NCI-H2196 treated with DMSO at 0.1 percent for 48 hours (cell line): ENCODE measurements at regions not wholly inside any gene's neighbourhood (a gene's known extent, or its start where the extent isn't known, plus 50 kb on each side); places are given as distances from the start of the nearest gene placed in this dataset.
"Not testable (repeated sequence)": the region's sequence is repeated elsewhere in the genome, so short reads cannot be mapped to it uniquely, and the experiment has no call there.

Experiments
- DNase-seq: peaks from one replicate; lab custom pipeline; 2025; ENCODE audit not compliant: unreplicated experiment; lab: John Stamatoyannopoulos, UW

- no peak for DNase-seq
Observed at GRCh38 chr2:53610260-53610659, 157.3 kb upstream of the CHAC2 start.

DNA sequence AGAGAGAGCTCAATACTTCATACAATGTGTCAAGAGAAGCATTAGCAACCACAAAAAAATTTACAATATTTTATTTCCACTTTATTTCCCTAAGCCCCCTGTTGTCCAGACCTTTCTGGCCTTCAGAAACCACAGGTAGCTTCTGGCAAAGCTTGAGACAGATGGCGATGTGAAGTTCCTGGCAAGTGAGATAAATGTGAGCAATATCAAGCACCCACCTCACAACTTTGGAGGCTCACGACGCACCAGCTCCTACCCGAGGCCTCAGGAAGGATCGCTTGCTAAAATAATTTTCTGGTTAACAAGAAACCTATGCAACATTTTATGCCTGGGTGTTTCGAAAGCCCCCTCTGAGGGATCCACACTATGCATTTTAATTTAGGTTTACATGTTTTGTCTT is 158.1 kb upstream of the CHAC2 start:
- no peak for DNase-seq

DNA sequence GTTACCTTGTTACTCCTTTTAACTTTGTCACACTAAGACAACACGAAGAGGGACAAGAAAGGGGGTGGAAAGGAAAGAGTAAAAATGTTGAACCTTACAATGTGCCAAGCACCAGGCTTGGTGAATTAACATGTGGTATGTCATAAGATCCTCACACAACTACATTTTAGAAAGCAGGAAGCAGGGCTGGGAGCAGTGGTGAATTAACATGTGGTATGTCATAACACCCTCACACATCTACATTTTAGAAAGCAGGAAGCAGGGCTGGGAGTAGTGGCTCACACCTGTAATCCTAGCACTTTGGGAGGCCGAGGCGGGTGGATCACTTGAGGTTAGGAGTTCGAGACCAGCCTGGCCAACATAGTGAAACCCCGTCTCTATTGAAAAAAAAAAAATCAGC is 159.3 kb upstream of the CHAC2 start:
- DNase-seq, result no peak

GRCh38 chr2:53600815-53601214 is 166.8 kb upstream of the CHAC2 start:
- no peak for DNase-seq

DNA sequence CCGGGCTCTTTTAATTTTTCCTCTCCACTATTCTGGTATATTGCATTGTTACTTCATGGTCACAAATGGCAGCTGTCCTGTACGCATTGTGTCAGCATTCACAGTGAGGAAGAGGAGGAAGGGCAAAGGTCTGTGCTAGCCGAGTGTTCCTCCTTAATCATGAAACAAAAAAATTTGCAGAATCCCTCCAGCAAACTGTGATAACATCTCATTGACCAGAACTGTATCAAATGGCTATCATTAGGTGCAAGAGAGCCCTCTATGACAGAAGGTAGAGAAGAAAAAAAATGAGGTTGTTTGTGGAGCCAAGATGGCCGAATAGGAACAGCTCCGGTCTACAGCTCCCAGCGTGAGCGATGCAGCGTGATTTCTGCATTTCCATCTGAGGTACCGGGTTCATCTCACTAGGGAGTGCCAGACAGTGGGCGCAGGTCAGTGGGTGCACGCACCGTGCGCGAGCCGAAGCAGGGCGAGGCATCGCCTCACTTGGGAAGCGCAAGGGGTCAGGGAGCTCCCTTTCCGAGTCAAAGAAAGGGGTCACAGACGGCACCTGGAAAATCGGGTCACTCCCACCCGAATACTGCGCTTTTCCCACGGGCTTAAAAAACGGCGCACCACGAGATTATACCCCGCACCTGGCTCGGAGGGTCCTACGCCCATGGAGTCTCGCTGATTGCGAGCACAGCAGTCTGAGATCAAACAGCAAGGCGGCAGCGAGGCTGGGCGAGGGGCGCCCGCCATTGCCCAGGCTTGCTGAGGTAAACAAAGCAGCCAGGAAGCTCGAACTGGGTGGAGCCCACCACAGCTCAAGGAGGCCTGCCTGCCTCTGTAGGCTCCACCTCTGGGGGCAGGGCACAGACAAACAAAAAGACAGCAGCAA is 180.6 kb upstream of the CHAC2 start:
- not testable (repeated sequence) for DNase-seq

DNA sequence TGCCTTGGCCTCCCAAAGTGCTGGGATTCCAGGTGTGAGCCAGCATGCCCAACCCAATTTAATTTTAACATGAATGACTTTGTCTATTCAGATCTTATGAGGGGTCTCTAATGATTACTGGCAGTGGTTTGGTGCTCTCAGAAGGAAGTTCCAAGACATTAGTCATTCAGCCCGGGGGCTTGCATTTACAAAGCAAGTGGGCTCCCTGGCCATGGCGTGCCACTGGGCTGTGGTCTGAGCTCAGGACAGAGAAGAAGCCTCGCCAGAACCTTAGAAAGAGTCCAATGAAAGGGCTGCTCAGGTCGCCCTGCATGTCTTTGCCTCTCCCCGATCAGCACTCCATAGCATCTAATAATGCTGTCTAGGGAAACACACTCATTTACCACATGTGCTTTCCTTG is 182.6 kb upstream of the CHAC2 start:
- DNase-seq, result no peak

DNA sequence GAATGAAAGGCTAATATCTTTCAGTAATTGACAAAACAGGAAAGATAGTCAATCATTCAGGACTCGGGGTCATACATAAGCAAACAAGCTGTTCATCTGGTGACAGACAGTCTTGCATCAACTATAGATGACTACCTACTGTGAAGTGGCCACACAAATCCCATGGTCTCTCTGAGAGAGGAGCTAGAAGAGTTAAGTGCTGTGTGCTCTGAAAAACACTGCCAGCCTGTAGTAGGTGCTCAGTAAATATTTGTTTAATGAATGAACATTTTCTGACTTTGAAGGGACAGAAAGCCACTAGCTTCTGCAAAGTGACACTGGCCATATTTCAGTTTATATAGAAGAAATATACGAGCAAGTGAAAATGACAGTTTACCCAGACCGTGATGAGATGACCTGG is 184.0 kb upstream of the CHAC2 start:
- DNase-seq, result no peak

DNA sequence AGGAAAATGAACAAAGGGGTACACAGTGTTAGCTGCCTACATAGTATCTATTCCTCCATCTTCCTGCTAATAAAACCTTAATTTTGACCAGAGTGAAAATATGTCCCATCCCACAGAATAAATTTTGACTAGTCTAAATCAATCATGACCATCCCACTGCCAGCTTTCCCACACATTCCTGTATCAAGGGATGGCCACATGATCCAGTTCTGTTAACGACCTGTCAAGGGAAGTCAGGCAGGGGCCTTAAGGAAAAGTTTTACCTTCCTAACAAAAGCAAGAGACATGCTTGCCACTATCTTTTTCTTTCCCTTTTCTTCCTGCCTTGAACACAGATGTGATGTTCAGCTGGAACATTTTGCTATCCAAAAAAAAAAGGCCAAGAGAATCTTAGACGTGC is 185.0 kb upstream of the CHAC2 start:
- no peak for DNase-seq

- no peak for DNase-seq
Observed at GRCh38 chr2:53576166-53576565, 191.4 kb upstream of the CHAC2 start.

DNA sequence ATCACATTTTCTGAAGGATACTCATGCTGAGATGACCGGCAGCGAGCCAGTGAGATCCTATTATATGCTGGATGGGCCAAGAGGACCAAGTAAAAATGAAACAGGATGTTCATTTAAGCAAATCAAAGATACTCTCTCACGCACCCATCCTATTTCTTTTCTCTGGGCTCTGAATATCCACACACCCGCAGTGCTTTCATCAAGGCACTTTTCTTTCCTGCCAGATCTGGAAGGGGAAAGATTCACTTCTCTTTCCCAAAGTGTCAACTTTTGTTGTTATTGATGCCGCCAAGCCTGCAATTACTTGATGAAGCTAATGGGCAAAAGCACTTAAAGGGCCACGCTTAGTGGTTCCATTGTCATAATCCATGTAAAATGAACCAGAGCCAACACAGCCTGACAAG is 191.9 kb upstream of the CHAC2 start:
- no peak for DNase-seq

DNA sequence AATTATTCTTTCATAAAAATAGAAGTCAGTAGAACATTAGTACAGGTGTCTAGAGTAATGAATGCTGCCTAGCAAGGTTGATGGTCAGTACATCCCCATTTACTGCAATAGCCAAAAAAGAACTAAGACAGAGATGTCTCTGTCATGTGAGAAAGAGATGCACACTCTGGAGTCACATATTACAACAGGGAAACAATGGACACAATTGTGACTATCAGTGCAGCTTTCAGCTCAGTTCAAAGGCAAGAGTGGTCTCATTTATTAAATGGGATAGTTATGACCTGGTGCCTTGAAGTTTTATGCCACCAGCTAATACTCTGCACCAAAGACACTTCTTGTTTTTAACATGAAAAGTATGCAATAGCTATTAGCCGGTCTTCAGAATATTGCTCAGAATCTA is 194.9 kb upstream of the CHAC2 start:
- DNase-seq, result no peak

- DNase-seq, result no peak
Observed at GRCh38 chr2:53569957-53570727, 197.5 kb upstream of the CHAC2 start.

DNA sequence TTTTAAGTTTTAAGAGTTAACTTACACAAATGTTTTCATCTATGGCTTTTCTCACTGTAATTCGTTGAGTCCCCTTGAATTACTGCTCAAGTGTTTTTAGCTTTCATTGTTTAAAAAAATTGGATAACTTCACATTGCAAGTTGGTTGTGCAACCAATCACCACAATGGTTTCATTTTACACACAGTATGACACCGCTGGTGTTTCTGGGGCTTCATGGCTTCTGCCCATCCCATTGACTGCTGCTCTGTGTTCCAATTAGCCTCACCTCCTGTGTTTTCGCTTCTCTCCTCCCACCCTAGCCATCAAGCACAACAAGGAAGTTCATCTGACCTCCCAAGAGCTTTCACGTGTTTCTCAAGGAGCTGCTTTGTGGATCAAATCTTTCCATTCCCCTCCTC is 199.1 kb upstream of the CHAC2 start:
- DNase-seq, result no peak

DNA sequence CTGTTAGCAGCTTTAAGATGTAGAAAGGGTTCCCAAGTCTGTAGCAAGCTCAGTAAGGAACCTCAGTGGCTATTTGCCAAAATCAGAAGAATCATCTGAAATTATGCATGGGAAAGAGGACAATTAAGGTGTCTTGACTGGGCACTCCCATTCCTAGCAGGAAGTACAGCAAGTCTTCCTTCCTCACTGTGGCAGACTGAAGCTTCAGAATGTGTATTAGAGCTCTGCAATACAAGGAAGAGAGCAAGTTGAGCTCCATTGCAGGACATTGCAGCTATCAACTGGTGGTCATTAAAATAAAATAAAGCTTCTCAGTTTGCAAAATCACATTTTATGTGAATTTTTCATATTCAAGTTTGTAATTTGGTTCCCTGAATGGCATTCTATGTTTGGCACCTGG is 200.5 kb upstream of the CHAC2 start:
- no peak for DNase-seq

GRCh38 chr2:53562407-53562806 is 205.2 kb upstream of the CHAC2 start:
- no peak for DNase-seq

DNA sequence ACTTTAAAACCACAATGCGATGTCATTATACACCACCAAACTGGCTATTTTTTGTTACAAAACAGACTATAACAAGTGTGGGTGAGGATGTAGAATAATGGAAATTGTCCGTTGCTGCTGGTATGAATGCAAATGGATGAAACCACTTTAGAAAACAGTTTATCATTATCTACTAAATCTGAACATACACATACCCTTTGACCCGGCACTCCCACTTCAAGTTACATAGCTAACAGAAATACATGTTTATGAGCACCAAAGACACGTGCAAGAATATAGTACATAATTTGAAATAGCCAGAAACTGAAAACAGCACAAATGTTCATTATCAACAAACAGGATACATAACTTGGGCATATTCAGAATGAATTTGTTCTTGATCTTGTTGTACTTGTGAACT is 206.4 kb upstream of the CHAC2 start:
- DNase-seq, result no peak

GRCh38 chr2:53559302-53559966 is 208.2 kb upstream of the CHAC2 start:
- DNase-seq, result no peak

- no peak for DNase-seq
Observed at GRCh38 chr2:53558867-53559266, 208.7 kb upstream of the CHAC2 start.

- DNase-seq, result no peak
Observed at GRCh38 chr2:53549497-53549896, 218.1 kb upstream of the CHAC2 start.

- no peak for DNase-seq
Observed at GRCh38 chr2:53545604-53546003, 222.0 kb upstream of the CHAC2 start.

DNA sequence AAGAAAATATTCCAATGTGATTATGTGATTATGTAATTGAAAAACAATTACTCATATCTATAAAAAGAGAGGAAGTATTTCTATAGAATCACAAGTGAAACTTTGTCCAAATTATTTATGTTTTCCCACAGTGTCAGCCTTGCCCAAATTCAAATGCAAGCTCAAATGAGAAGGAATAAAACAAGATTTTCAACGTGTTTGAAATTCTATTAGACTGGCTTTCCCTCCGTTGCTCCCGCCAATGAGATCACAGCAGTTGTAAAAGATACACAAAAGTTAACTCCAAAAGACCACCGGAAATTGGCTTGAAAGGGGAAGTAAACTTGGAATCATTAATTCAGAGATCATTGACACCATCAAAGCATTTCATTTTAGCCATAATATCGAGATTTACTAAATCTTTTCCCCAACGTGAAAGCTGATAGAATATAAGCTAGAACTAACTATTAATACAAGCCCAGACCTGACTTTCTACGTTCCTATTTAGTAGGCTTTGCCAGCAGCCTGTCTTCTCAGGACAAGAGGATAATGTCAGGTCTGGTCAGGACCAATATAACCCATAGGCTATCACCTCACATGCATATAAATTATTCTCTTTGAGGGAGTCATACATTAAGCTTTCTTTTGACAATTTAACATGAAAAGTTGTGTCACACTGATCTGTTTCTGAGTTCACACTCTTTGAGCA is 222.6 kb upstream of the CHAC2 start:
- DNase-seq, result no peak
